Upper lobe of right lung (tissue), 1 donor: ENCODE measurements at regions not wholly inside any gene's neighbourhood (a gene's known extent, or its start where the extent isn't known, plus 50 kb on each side); places are given as distances from the start of the nearest gene placed in this dataset.
A peak's percentile ranks its signal among the peaks of the same experiment; 100 is the strongest.

Source experiments
- ATAC-seq: fragments of 200-7000 bp; cut with Tn5 transposase; one replicate; pipeline ENCODE4 v1.9.1; 2020; ENCODE audit warnings: mild to moderate bottlenecking, moderate library complexity
- DNase-seq: peaks from one replicate; pipeline ENCODE4 v3.0.0-alpha.2; 2020
- H3K27ac ChIP-seq: fragments of 200-600 bp; one replicate; pipeline ENCODE4 v1.8.0; 2022
- H3K27me3 ChIP-seq: fragments of 200-600 bp; one replicate; pipeline ENCODE4 v1.8.0; 2022; ENCODE audit warnings: mild to moderate bottlenecking
- H3K36me3 ChIP-seq: fragments of 200-600 bp; one replicate; pipeline ENCODE4 v1.8.0; 2022
- H3K4me1 ChIP-seq: fragments of 200-600 bp; one replicate; pipeline ENCODE4 v1.8.0; 2022
- H3K4me3 ChIP-seq: fragments of 200-600 bp; one replicate; pipeline ENCODE4 v1.8.0; 2022; ENCODE audit warnings: mild to moderate bottlenecking
- H3K9me3 ChIP-seq: fragments of 200-600 bp; one replicate; pipeline ENCODE4 v1.8.0; 2022
- intact Hi-C: fragments of 100-400 bp; cut with DNase I; formaldehyde crosslinking; loops from one replicate; pipeline ENCODE4 v1.11.0; 2022
- TF ChIP-seq, protein P1 (sequence below): fragments of 200-600 bp; IDR thresholded peaks from one replicate; pipeline ENCODE4 v1.8.0; 2022; ENCODE audit warnings: antibody characterized with exemption
- donor health status: DM: no; HTN: yes; CAD: no; lungs with severe emphysema.

DNA sequence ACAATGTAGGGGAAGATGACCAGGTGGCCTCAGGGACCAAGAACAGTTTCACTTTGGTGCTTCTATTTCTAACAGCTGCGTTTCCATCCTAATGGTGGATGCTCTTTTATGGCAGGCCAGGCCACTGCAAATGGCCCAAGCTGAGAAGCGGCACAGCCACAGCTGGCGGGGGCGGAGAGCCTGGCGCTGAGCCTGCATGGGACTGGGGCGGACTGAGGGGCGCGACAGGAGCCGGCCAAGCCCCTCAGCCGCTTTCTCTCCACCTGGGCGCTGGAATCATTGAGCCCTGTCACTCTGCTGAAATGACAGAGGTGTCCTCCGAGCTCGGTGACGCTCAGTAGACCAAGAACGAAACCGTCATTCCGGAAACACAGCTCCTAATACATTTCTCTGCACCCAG, 317.3 kb upstream of the PDE4D start:
- DNase-seq = no peak
- Histone ChIP-seq H3K4me3 (no peak overlapping the region), H3K4me1 (peaks cover 7% of the 10 kb centered on the region), H3K27me3 (no peaks in the 10 kb centered on the region), H3K27ac (no peak overlapping the region), H3K36me3 (no peaks in the 10 kb centered on the region), H3K9me3 (no peaks in the 10 kb centered on the region)
- no peak for ATAC-seq
- intact Hi-C loops = no loop called here
- TF ChIP-seq, protein P1, sequence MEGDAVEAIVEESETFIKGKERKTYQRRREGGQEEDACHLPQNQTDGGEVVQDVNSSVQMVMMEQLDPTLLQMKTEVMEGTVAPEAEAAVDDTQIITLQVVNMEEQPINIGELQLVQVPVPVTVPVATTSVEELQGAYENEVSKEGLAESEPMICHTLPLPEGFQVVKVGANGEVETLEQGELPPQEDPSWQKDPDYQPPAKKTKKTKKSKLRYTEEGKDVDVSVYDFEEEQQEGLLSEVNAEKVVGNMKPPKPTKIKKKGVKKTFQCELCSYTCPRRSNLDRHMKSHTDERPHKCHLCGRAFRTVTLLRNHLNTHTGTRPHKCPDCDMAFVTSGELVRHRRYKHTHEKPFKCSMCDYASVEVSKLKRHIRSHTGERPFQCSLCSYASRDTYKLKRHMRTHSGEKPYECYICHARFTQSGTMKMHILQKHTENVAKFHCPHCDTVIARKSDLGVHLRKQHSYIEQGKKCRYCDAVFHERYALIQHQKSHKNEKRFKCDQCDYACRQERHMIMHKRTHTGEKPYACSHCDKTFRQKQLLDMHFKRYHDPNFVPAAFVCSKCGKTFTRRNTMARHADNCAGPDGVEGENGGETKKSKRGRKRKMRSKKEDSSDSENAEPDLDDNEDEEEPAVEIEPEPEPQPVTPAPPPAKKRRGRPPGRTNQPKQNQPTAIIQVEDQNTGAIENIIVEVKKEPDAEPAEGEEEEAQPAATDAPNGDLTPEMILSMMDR = no peak

DNA sequence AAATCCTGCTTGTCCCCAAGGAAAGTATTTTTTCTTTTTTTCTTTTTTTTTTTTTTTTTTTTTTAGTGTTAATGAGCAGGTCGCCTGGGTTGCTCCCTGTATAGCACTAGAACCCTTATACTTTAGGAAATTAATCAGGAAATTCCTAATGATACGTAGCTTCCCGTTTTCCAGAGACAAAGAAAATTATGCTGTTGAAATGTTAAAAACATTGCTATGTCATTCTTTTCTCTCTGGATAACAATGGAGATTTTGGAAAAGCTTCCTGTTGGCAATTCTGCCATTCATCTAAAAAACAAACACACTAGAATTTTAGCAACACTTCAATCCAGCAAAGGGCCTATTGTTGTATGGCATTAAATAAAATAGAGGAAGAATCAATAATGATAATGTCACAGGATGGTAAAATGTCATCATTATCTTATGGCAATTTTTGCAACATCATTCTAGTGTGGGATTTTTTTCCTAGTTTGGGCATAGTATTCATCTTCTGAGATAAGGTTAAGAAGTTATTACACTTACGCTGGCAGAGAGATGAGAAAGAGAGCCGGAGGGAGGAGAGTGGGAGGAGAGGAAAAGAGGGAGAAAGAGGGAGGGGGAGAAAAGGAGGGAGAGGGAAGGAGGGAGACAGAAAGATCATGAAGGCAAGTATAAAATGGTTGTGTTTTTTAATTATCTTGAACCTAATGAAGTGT, 315.8 kb upstream of the PDE4D start:
- no peaks in the 10 kb centered on the region for H3K27me3 ChIP-seq
- H3K9me3 ChIP-seq = no peaks in the 10 kb centered on the region
- DNase-seq (no peak), ATAC-seq (no peak)
- H3K4me1 ChIP-seq = peaks cover 7% of the 10 kb centered on the region
- no peak overlapping the region for H3K27ac ChIP-seq
- no peaks in the 10 kb centered on the region for H3K36me3 ChIP-seq
- no peak overlapping the region for H3K4me3 ChIP-seq
- intact Hi-C loops = no loop called here
- TF ChIP-seq, protein P1 = no peak

DNA sequence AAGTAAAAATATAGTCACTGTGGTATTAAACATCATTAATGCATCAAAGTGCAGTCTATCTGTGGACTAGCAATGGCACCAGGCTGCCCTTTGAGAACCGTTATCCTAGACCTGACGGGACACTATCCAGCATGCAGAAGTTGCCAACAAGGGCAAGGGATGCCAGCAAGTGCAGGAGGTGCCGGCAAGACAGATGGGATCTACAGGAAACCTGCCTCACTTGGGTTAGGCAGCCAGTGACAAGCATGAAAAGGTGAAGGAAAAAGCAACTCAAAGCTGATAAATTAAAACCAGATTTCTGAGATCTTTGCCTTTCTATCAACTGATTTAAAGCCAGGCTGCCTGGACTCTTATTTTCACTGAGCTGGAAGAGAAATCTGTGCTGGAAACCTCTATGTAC, 315.2 kb upstream of the PDE4D start:
- no peak for DNase-seq
- no peaks in the 10 kb centered on the region for H3K27me3 ChIP-seq
- TF ChIP-seq, protein P1 = no peak
- H3K4me3 ChIP-seq = no peak overlapping the region
- no peaks in the 10 kb centered on the region for H3K9me3 ChIP-seq
- ATAC-seq = no peak
- H3K27ac ChIP-seq = no peak overlapping the region
- intact Hi-C loops = no loop called here
- H3K36me3 ChIP-seq = no peaks in the 10 kb centered on the region
- H3K4me1 ChIP-seq = peaks cover 7% of the 10 kb centered on the region

DNA sequence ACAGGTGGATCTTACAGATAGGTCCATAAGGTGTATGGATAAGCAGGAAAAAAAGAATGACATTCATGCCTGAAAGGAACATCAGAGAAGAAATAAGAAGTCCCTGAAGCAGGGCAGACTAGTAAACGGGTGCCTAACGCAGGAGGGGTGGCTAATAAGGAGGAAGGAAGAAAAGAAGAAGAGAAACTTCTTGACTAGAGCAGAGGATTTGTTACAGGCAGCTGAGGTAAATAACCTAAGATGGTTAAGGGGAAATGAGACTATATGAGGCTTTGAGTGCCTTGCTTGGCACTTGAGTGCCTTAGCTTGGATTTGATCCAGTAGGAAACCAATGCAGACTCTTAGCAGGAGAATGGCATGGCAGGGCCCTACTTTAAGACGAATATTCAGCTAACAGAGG, 313.5 kb upstream of the PDE4D start:
- intact Hi-C loops = no loop called here
- TF ChIP-seq, protein P1 = no peak
- H3K9me3 ChIP-seq = no peaks in the 10 kb centered on the region

DNA sequence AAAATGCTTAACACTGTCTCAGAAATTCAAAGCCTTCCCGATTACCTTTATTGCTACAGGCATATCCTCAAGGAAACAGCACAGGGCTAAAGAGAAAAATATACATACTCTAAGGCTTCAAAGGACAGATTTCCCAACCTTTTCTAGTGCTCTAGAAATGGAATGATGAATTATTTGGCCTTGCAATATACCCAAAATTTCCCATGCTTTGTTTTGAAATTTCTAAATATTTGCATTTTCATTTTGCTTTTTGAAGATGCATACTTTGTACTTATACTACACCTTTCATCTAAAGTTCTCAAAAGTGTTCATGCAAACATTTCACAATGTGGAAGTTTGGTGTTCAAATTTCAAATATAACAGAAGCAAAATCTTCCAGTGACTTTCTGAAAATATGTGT, 312.7 kb upstream of the PDE4D start:
- intact Hi-C loops = no loop called here
- ATAC-seq (no peak), DNase-seq (no peak)
- H3K4me1 ChIP-seq = peaks cover 7% of the 10 kb centered on the region
- H3K27ac ChIP-seq = no peak overlapping the region
- TF ChIP-seq, protein P1 = no peak
- no peaks in the 10 kb centered on the region for H3K9me3 ChIP-seq
- H3K4me3 ChIP-seq = no peak overlapping the region
- H3K27me3 ChIP-seq = no peaks in the 10 kb centered on the region
- H3K36me3 ChIP-seq = no peaks in the 10 kb centered on the region

More for the DNA sequence above, 313.5 kb upstream of the PDE4D start:
- Histone ChIP-seq H3K4me1 (peaks cover 7% of the 10 kb centered on the region), H3K27me3 (no peaks in the 10 kb centered on the region), H3K27ac (no peak overlapping the region), H3K36me3 (no peaks in the 10 kb centered on the region), H3K4me3 (no peak overlapping the region)
- DNase-seq (no peak), ATAC-seq (peak; percentile 94)

DNA sequence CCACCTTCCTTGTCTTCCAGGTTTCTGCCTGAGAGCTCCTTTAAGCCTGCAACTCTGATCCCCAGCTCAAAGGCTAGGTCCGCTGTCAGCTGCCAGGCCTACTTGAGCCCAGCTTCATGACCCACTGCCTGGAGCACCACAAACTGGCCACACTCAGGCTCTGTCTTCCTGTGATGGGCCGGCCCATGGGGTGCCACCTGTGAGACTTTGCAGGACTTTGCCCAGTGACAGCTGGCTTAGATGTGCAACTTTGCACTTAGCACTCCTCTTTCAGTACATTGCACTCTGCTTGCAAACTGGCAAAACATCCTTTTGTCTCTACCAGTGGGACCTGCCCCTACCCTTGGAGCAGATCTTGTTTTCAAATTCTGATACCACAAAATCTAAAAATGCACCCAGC, 311.5 kb upstream of the PDE4D start:
- Histone ChIP-seq H3K4me1 (peaks cover 7% of the 10 kb centered on the region), H3K27me3 (no peaks in the 10 kb centered on the region), H3K4me3 (no peak overlapping the region), H3K9me3 (no peaks in the 10 kb centered on the region), H3K27ac (no peak overlapping the region), H3K36me3 (no peaks in the 10 kb centered on the region)
- ATAC-seq (no peak), DNase-seq (no peak)
- intact Hi-C loops = no loop called here
- TF ChIP-seq, protein P1 = no peak
